ENCODE measurements at regions not wholly inside any gene's neighbourhood (a gene's known extent, or its start where the extent isn't known, plus 50 kb on each side); places are given as distances from the start of the nearest gene placed in this dataset.
"Not testable (repeated sequence)": the region's sequence is repeated elsewhere in the genome, so short reads cannot be mapped to it uniquely, and the experiment has no call there.

DNA sequence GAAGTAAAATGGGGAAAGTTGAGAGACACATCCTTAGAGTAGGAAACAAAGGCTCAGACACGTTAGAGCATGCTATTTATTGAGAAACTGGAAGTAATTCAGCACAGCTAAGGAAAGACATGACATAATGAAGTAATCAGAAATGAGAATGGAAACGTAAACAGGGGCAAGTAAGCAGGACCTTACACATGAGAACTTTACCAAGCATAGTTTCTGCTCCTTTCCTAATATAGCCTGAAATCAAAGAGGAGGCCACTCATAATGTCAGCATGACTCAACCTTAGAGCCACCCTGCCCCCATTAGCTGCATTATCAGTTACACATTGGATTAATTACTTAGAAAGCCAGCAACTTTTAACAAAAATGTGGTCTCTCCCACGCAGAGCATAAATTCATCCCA lies 558.3 kb upstream of the GRIA3 start:
- no peak for ATAC-seq (ENCODE audit: low read depth)
- Mint-ChIP-seq H3K27ac (no peak overlapping the region), H3K4me1 (no peaks in the 10 kb centered on the region), H3K9me3 (no peaks in the 10 kb centered on the region), H3K27me3 (no peaks in the 10 kb centered on the region), H3K36me3 (no peaks in the 10 kb centered on the region), H3K4me3 (no peak overlapping the region)
- no peak for DNase-seq (ENCODE audit: low spot score in 2 of 2)

DNA sequence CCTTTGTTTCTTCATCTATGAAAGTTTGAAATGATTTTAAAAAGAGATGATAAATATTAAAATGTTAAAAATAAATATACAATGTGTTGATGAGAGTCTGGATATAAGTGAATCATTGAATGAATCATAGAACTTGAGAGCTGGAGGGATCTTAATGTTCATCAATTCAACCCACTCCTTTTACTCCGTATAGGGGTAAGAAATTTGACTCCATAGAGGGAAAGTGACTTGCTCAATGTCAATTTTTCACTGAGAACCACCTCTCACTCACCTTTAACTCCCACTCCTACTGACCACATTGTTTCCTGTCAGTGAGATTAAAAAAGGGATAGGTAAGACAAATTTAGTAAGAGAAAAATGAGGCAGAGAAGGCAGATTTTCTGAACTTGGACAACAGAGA lies 557.2 kb upstream of the GRIA3 start:
- no peaks in the 10 kb centered on the region for H3K4me1 Mint-ChIP-seq
- no peak overlapping the region for H3K4me3 Mint-ChIP-seq
- DNase-seq (ENCODE audit: low spot score in 2 of 2) (no peak), ATAC-seq (ENCODE audit: low read depth) (no peak)
- no peak overlapping the region for H3K27ac Mint-ChIP-seq
- H3K27me3 Mint-ChIP-seq, result no peaks in the 10 kb centered on the region
- H3K36me3 Mint-ChIP-seq, result no peaks in the 10 kb centered on the region
- no peaks in the 10 kb centered on the region for H3K9me3 Mint-ChIP-seq

DNA sequence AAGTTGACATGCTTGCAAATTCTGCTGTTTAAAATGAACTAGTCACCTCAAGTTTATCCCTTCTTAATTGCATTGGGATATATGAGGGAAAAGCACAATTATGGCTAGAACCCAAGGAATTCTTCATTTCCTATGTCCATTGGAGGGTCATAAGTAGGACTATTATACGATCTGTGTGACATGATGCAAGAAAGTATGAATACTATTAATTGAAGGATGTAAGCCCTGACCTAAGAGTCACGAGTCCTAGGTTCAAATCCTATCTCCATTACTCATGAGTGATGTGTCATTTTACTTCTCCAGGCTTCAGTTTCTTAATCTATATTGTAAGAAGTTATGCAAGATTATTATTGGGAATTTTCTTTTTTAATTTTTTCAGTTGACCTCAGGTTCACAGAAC lies 542.9 kb upstream of the GRIA3 start:
- ATAC-seq (ENCODE audit: low read depth) (no peak), DNase-seq (ENCODE audit: low spot score in 2 of 2) (no peak)
- H3K36me3 Mint-ChIP-seq, result no peaks in the 10 kb centered on the region
- no peaks in the 10 kb centered on the region for H3K27me3 Mint-ChIP-seq
- H3K9me3 Mint-ChIP-seq, result peaks cover 3% of the 10 kb centered on the region
- no peak overlapping the region for H3K4me3 Mint-ChIP-seq
- no peaks in the 10 kb centered on the region for H3K4me1 Mint-ChIP-seq
- no peak overlapping the region for H3K27ac Mint-ChIP-seq

DNA sequence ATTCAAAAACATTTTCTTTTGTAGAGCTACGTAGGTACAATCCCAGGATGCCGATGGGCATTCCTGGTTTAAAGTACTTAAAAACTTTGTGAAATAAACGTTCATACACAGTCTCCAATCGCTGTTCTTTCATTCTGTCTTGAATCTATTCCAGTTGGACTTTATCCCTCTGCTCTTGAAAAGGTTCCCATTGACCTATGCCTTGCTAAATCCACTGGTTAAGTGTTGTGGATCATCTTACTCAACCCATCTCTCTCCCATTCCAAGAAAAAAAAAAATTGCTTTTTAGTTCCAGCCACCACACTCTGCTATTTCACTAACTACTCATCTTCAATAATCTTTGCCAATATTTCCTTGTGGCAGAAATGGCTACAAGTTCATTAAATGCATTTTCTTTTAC lies 542.3 kb upstream of the GRIA3 start:
- DNase-seq (ENCODE audit: low spot score in 2 of 2), result no peak

DNA sequence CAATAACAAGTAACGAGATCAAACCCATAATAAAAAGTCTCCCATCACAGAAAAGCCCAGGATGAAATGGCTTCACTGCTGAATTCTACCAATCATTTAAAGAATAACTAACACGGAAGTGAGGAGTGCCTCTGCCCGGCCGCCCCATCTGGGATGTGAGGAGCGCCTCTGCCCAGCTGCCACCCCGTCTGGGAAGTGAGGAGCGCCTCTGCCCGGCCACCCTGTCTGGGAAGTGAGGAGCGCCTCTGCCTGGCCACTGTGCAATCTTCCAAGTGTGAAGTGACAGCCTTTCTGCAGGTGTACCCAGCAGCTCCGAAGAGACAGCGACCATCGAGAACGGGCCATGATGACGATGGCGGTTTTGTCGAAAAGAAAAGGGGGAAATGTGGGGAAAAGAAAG lies 528.8 kb upstream of the GRIA3 start:
- not testable (repeated sequence) for H3K27me3 Mint-ChIP-seq; H3K36me3 Mint-ChIP-seq; H3K27ac Mint-ChIP-seq; H3K4me1 Mint-ChIP-seq; ATAC-seq (ENCODE audit: low read depth); DNase-seq (ENCODE audit: low spot score in 2 of 2); H3K4me3 Mint-ChIP-seq; H3K9me3 Mint-ChIP-seq

More for the DNA sequence above, 542.3 kb upstream of the GRIA3 start:
- H3K36me3 Mint-ChIP-seq, result no peaks in the 10 kb centered on the region
- no peak overlapping the region for H3K27ac Mint-ChIP-seq
- H3K4me3 Mint-ChIP-seq, result no peak overlapping the region
- ATAC-seq (ENCODE audit: low read depth), result no peak
- peaks cover 3% of the 10 kb centered on the region for H3K9me3 Mint-ChIP-seq
- no peaks in the 10 kb centered on the region for H3K4me1 Mint-ChIP-seq
- no peaks in the 10 kb centered on the region for H3K27me3 Mint-ChIP-seq

DNA sequence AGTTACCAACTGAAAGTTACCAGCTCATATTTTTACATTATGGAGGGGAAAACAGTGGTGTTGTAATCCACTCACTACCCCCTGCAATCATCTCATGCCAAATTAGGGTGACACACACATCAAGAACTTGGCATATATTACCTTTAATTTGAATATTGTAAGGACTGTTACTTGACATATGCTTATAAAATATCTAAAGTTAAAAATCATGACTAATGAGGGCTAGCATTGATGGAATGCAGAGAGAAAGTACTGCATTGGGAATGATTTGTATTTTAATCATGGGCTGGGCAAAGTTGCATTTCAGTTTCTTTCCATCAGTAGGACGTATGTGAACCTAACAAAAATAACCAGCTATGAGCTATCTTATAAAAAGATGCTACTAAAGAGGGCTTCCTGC lies 517.5 kb upstream of the GRIA3 start:
- DNase-seq (ENCODE audit: low spot score in 2 of 2) (no peak), ATAC-seq (ENCODE audit: low read depth) (no peak)
- Mint-ChIP-seq H3K27me3 (no peaks in the 10 kb centered on the region), H3K4me1 (no peaks in the 10 kb centered on the region), H3K4me3 (no peak overlapping the region), H3K9me3 (peaks cover 2% of the 10 kb centered on the region), H3K27ac (no peak overlapping the region), H3K36me3 (no peaks in the 10 kb centered on the region)

DNA sequence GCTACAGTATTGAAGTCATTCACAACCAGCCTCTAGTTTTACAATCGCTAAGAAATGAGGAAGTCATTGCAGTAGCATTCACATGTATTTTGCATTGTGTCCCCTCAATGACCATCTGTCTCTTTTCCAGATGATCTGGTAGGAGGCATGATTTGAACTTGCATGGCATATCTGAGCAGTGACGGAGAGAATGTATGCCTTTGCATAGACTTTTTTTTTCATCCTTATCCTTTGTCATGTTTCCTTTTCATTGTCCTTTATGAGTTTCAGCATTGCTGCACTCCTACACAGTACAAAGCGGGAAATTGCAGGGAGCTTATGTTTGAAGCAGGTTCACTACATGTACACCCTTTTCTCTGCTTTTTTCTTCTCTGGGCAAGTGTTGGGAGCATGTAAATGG lies 516.4 kb upstream of the GRIA3 start:
- Mint-ChIP-seq H3K36me3 (no peaks in the 10 kb centered on the region), H3K9me3 (peaks cover 2% of the 10 kb centered on the region), H3K4me1 (no peaks in the 10 kb centered on the region), H3K27me3 (no peaks in the 10 kb centered on the region), H3K4me3 (no peak overlapping the region), H3K27ac (no peak overlapping the region)
- ATAC-seq (ENCODE audit: low read depth) (no peak), DNase-seq (ENCODE audit: low spot score in 2 of 2) (no peak)

DNA sequence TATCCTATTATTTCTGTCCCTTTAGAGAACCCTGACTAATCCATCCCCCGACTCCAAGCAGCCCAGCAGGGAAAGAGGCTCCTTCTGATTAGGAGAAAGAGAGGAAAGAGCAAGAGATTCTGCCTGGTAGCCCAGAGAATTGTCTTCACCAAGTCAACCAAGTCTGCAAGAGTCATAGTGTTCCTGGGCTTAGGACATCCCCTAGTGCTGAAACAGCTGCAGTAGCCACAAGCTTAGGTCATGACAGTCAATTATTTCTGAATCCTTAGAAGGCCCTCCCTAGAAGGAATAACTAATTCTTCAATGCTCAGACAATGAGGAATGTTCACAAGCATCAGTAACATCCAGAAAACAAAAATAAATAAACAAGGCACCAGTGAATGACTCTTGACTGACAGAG lies 480.3 kb upstream of the GRIA3 start:
- DNase-seq (ENCODE audit: low spot score in 2 of 2) (no peak), ATAC-seq (ENCODE audit: low read depth) (no peak)
- H3K27ac Mint-ChIP-seq, result no peak overlapping the region
- H3K4me1 Mint-ChIP-seq, result no peaks in the 10 kb centered on the region
- H3K9me3 Mint-ChIP-seq, result peaks cover 4% of the 10 kb centered on the region
- no peak overlapping the region for H3K4me3 Mint-ChIP-seq
- H3K36me3 Mint-ChIP-seq, result no peaks in the 10 kb centered on the region
- no peaks in the 10 kb centered on the region for H3K27me3 Mint-ChIP-seq

DNA sequence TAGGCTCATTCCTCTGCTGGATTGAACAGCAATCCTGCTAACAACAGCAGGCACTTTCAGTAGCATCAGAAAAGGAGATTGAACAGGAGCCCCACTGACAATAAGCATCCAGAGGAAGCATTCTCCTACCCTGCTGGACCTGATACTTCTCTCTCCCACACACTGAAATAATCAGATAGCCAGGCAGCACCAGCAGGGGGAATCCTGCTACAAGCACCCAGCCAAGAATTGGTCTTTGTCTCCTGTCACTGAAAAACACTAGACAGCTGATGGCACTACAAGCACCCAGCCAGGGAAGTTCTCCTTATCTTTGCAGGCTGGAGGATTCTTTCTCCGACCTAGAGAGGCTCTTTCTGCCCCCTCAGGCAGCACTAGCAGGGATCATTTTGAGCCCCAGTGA lies 444.3 kb upstream of the GRIA3 start:
- Mint-ChIP-seq H3K4me1 (no peaks in the 10 kb centered on the region), H3K9me3 (no peaks in the 10 kb centered on the region)

DNA sequence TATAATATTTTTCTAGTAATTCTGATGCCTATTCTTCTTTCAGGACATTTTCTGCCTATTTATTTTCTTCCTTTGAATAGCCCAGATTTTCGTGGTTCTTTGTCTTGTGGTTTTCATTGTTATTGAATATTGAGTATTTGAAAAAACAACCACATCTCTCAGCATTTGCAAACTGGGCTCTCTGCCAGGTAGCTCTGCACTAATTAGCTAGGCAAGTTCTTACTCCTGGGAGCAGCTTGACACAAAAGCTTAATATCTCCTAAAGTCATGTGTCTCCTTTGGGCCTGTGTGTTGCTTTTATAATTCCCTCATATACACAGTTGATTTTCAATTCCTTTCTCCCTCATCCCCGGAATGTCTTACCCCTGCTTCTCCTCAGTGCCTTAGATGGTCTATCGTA lies 413.5 kb upstream of the GRIA3 start:
- H3K9me3 Mint-ChIP-seq, result peaks cover 10% of the 10 kb centered on the region
- H3K27me3 Mint-ChIP-seq, result no peaks in the 10 kb centered on the region
- H3K27ac Mint-ChIP-seq, result no peak overlapping the region
- H3K4me1 Mint-ChIP-seq, result no peaks in the 10 kb centered on the region
- no peaks in the 10 kb centered on the region for H3K36me3 Mint-ChIP-seq
- ATAC-seq (ENCODE audit: low read depth) (no peak), DNase-seq (ENCODE audit: low spot score in 2 of 2) (no peak)
- H3K4me3 Mint-ChIP-seq, result no peak overlapping the region

More for the DNA sequence above, 444.3 kb upstream of the GRIA3 start:
- no peaks in the 10 kb centered on the region for H3K27me3 Mint-ChIP-seq
- ATAC-seq (ENCODE audit: low read depth) (no peak), DNase-seq (ENCODE audit: low spot score in 2 of 2) (no peak)
- no peak overlapping the region for H3K4me3 Mint-ChIP-seq
- H3K27ac Mint-ChIP-seq, result no peak overlapping the region
- no peaks in the 10 kb centered on the region for H3K36me3 Mint-ChIP-seq

DNA sequence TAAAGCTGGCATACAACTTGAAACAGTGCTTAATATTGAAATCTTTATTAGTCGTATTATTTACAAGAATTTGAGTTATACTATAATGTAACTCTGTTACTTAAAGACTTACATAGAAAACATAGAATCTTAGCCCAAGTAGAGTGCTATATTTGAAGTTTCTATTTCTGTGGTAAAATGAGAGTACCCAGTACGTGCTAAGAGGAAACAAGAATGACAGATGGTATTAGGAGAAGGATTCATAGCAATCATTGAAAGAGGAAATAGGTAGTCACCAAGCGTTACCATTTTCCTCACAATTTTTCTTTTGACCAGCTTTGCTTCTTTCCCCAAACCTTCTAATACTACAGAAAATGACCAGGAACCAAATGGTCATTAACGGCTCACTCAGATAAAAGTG lies 412.1 kb upstream of the GRIA3 start:
- ATAC-seq (ENCODE audit: low read depth) (no peak), DNase-seq (ENCODE audit: low spot score in 2 of 2) (no peak)
- no peak overlapping the region for H3K27ac Mint-ChIP-seq
- no peak overlapping the region for H3K4me3 Mint-ChIP-seq
- H3K36me3 Mint-ChIP-seq, result no peaks in the 10 kb centered on the region
- H3K27me3 Mint-ChIP-seq, result no peaks in the 10 kb centered on the region
- H3K9me3 Mint-ChIP-seq, result peaks cover 6% of the 10 kb centered on the region
- H3K4me1 Mint-ChIP-seq, result no peaks in the 10 kb centered on the region

DNA sequence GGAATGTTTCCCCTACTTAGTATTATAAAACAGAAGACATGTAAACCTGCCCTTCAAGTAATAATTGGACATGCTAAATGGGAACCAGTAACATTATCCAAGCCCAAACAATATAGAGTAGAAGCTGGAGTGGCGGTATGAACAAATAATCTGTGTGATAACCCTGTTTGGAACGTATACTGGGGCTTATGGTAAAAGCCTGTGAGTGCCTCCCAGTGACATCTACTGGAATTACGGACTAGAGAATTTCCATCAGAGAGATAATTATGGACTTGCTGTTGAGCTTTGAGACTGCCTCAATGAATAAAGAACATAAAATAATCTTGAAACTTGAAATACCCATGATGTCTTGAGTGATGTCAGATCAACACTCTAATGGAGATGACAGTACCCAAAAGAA lies 406.3 kb upstream of the GRIA3 start:
- ATAC-seq (ENCODE audit: low read depth) (no peak), DNase-seq (ENCODE audit: low spot score in 2 of 2) (no peak)
- Mint-ChIP-seq H3K4me1 (no peaks in the 10 kb centered on the region), H3K27me3 (no peaks in the 10 kb centered on the region), H3K9me3 (peaks cover 4% of the 10 kb centered on the region), H3K27ac (no peak overlapping the region), H3K36me3 (no peaks in the 10 kb centered on the region), H3K4me3 (no peak overlapping the region)

DNA sequence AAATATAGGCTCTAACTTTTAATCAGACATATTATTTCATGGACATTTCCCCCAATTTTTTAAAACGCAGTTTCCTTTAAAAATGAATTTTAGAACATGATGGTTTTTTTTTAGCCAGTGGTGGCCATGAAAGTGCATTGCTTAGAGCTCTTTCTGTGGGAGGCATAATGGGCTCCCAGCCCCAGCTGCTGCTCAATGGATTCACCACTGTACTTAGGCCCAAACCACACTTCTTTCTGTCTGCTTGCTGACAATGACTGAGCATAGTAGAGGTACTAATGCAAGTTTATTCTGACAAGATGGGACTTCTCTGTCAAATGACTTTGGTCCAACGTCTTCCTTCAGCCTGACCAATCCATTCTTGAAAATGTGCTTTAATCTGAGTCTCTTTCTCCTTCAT lies 400.2 kb upstream of the GRIA3 start:
- Mint-ChIP-seq H3K27me3 (no peaks in the 10 kb centered on the region), H3K27ac (no peak overlapping the region), H3K9me3 (peaks cover 8% of the 10 kb centered on the region), H3K4me3 (no peak overlapping the region), H3K36me3 (no peaks in the 10 kb centered on the region), H3K4me1 (no peaks in the 10 kb centered on the region)
- DNase-seq (ENCODE audit: low spot score in 2 of 2), result no peak
- ATAC-seq (ENCODE audit: low read depth), result no peak

DNA sequence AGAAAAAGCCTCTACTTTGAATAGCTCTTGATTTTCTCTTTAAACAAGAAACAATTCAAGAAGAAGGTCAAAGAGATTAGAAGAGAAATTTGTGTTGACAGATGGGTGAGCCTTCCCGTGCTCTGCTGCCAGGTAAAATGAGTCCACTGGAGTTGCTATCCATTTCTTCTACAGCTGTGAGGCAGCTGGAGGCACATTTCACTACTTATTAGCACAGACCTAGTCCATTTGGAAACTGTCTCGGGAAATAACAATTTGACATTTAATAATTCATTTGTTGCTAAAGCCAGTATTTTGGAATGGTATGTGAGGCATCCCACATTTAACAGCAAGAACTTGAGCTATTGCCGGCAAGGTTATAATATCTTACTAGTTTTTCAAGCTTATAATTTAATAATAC lies 396.8 kb upstream of the GRIA3 start:
- Mint-ChIP-seq H3K27ac (no peak overlapping the region), H3K36me3 (no peaks in the 10 kb centered on the region), H3K4me3 (no peak overlapping the region), H3K27me3 (no peaks in the 10 kb centered on the region), H3K9me3 (peaks cover 8% of the 10 kb centered on the region), H3K4me1 (no peaks in the 10 kb centered on the region)
- no peak for DNase-seq (ENCODE audit: low spot score in 2 of 2)
- no peak for ATAC-seq (ENCODE audit: low read depth)

DNA sequence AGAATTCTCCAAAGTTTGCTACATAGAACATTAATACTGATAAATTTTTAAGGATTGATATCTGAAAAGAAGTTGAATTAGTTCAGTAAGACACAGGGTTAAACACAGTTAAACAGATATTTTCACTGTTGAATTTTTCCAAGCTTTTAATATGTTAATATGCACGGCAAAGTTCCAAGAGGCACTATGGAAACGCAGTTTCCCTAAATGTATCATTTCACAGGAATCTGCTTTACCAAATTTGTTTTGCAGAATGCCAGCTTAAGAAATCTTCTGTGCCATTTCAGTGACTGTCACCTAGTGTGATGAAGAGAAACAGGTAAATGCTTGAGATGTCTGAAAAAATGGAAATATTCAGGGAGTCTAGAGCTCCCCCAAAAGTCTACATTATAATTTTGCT lies 395.9 kb upstream of the GRIA3 start:
- H3K27me3 Mint-ChIP-seq, result no peaks in the 10 kb centered on the region
- no peaks in the 10 kb centered on the region for H3K36me3 Mint-ChIP-seq
- H3K9me3 Mint-ChIP-seq, result peaks cover 8% of the 10 kb centered on the region
- ATAC-seq (ENCODE audit: low read depth) (no peak), DNase-seq (ENCODE audit: low spot score in 2 of 2) (no peak)
- H3K27ac Mint-ChIP-seq, result no peak overlapping the region
- no peak overlapping the region for H3K4me3 Mint-ChIP-seq
- no peaks in the 10 kb centered on the region for H3K4me1 Mint-ChIP-seq
